ENCODE measurements at regions not wholly inside any gene's neighbourhood (a gene's known extent, or its start where the extent isn't known, plus 50 kb on each side); places are given as distances from the start of the nearest gene placed in this dataset.

DNA sequence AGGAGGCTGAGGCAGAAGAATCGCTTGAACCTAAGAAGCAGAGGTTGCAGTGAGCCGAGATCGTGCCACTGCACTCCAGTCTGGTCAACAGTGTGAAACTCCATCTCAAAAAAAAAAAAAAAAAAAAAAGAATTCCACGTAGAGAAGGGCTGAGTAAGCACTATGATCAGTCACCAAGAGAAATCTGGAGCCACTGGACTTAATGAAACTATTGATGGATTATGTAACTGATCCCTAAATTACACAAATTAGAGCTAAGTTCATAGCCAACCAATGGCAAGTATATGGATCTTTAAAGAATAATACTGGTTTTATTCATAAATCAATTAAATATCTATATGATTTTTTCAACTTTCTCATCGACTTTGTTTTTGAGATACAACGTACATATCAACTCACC is 72.2 kb upstream of the ABLIM1 start:
- TF ChIP-seq SIN3A (conservative IDR thresholded peaks at IDR 0.05 in 1 of 2, IDR thresholded peaks at IDR 0.05 in 1 of 2; ENCODE audit: low read depth in 1 of 2, low read length in 2 of 2) = no peak
- TF ChIP-seq, protein P1, sequence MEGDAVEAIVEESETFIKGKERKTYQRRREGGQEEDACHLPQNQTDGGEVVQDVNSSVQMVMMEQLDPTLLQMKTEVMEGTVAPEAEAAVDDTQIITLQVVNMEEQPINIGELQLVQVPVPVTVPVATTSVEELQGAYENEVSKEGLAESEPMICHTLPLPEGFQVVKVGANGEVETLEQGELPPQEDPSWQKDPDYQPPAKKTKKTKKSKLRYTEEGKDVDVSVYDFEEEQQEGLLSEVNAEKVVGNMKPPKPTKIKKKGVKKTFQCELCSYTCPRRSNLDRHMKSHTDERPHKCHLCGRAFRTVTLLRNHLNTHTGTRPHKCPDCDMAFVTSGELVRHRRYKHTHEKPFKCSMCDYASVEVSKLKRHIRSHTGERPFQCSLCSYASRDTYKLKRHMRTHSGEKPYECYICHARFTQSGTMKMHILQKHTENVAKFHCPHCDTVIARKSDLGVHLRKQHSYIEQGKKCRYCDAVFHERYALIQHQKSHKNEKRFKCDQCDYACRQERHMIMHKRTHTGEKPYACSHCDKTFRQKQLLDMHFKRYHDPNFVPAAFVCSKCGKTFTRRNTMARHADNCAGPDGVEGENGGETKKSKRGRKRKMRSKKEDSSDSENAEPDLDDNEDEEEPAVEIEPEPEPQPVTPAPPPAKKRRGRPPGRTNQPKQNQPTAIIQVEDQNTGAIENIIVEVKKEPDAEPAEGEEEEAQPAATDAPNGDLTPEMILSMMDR (IDR thresholded peaks at IDR 0.05; ENCODE audit: control extremely low read depth in 1 of 3, insufficient read depth in 1 of 3, low read depth in 1 of 3, low read length in 3 of 3) = no peak
- no peak for TF ChIP-seq JUND (IDR thresholded peaks at IDR 0.05; ENCODE audit: low read length)
- no peak for TF ChIP-seq RFX5 (IDR thresholded peaks at IDR 0.05; ENCODE audit: borderline replicate concordance, low read depth, low read length)
- TF ChIP-seq, protein P2, sequence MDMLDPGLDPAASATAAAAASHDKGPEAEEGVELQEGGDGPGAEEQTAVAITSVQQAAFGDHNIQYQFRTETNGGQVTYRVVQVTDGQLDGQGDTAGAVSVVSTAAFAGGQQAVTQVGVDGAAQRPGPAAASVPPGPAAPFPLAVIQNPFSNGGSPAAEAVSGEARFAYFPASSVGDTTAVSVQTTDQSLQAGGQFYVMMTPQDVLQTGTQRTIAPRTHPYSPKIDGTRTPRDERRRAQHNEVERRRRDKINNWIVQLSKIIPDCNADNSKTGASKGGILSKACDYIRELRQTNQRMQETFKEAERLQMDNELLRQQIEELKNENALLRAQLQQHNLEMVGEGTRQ (IDR thresholded peaks at IDR 0.05; ENCODE audit: low read length) = no peak
- TF ChIP-seq POLR2AphosphoS5 (IDR thresholded peaks at IDR 0.05; ENCODE audit: low read depth, low read length) = no peak
- TF ChIP-seq TAF1 (IDR thresholded peaks at IDR 0.05; ENCODE audit: low read depth, low read length) = no peak
- TF ChIP-seq RXRA (IDR thresholded peaks at IDR 0.05; ENCODE audit: insufficient read depth, low read depth, low read length) = no peak
